ENCODE measurements at regions not wholly inside any gene's neighbourhood (a gene's known extent, or its start where the extent isn't known, plus 50 kb on each side); places are given as distances from the start of the nearest gene placed in this dataset.

DNA sequence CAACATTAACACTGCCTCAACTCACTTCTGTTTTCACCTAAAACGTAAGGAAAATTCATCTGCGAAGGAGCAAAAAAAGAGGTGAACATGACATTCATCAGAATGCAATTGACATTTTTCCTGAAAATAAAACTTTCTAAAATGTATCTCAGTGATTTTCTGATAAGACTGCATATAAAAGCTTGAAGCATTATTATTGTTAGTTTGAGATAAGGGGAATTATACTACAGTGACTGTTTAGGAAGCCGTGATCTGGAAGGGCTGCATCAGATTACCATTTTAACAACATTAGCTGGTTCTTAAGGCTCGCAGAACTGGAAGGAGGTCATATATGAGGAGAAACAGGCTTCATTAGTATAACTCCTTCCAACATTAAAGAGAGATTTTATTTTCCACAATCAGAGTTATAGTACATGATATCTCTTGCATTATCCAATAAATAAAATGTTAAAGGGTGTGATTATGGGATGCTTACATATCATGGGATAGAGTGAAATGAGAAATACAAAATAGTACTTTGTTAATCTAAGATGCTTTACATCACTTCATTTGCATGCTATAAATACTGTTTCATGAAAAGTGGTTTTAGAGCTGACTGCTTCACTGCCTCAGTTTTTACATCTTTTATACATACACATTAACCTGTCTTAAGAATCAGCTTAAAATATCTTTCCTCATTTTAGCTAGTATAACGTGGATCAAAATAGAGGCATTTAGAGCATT is 1820.1 kb upstream of the TENM3 start:
- Histone ChIP-seq H3K9me3 (replicated peaks; ENCODE audit: control insufficient read depth, low read depth, low read length) (no peaks in the 10 kb centered on the region), H3K36me3 (ENCODE audit: control insufficient read depth, insufficient read depth, low read length) (no peaks in the 10 kb centered on the region), H3K4me1 (ENCODE audit: control insufficient read depth, insufficient read depth, low read length) (no peaks in the 10 kb centered on the region), H3K27ac (ENCODE audit: low read length) (no peak overlapping the region), H3K27me3 (ENCODE audit: control insufficient read depth, insufficient read depth, low read length) (no peaks in the 10 kb centered on the region), H3K4me3 (ENCODE audit: low read length) (no peak overlapping the region)
- WGBS (ENCODE audit: insufficient coverage): no CpG with 5 or more reads among the region's 5 CpGs
- no peak for DNase-seq

DNA sequence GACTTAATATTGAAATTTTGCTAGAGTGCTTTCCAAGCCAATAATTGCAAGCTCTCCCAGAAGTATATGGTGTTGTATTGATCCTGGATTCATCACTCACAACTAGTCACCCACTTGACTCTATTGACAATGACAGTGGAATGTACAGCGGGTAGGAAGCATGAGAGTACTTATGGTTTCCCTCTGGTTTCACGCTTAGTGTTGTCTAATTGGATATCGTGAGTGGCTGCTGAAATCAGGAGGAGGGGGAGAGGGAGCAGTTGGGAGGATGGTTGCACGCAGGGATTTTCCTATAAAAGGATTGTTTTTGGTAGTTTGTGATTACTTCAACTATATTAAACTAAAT is 1819.5 kb upstream of the TENM3 start:
- no peaks in the 10 kb centered on the region for H3K9me3 ChIP-seq (replicated peaks; ENCODE audit: control insufficient read depth, low read depth, low read length)
- DNase-seq: no peak
- no peak overlapping the region for H3K4me3 ChIP-seq (ENCODE audit: low read length)
- WGBS (ENCODE audit: insufficient coverage): no CpG with 5 or more reads among the region's 4 CpGs
- H3K36me3 ChIP-seq (ENCODE audit: control insufficient read depth, insufficient read depth, low read length): no peaks in the 10 kb centered on the region
- no peaks in the 10 kb centered on the region for H3K27me3 ChIP-seq (ENCODE audit: control insufficient read depth, insufficient read depth, low read length)
- no peaks in the 10 kb centered on the region for H3K4me1 ChIP-seq (ENCODE audit: control insufficient read depth, insufficient read depth, low read length)
- no peak overlapping the region for H3K27ac ChIP-seq (ENCODE audit: low read length)

DNA sequence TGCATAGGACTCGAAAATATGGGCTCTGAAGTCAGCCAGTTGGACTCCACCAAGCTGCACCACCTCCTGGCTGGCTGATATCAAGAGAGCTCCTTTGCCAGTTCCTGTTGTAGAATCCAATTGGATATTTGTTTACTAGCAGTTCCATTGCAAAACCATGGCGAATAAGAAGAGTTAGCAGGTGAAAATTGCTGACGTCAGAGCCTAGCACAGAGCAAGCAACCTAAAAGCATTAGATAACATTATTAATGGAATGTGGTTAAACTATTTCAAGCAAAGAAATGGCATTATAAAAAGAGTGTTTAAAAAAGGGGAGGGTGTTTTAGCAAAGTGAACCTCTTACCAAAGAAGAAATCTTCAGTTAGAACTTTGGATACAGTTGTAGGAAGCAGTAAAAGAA is 1816.3 kb upstream of the TENM3 start:
- H3K27me3 ChIP-seq (ENCODE audit: control insufficient read depth, insufficient read depth, low read length): no peaks in the 10 kb centered on the region
- no peak overlapping the region for H3K27ac ChIP-seq (ENCODE audit: low read length)
- no peak for DNase-seq
- 82% methylated on average over 1 of the region's 3 CpGs for WGBS (ENCODE audit: insufficient coverage)
- H3K9me3 ChIP-seq (replicated peaks; ENCODE audit: control insufficient read depth, low read depth, low read length): no peaks in the 10 kb centered on the region
- no peak overlapping the region for H3K4me3 ChIP-seq (ENCODE audit: low read length)
- no peaks in the 10 kb centered on the region for H3K4me1 ChIP-seq (ENCODE audit: control insufficient read depth, insufficient read depth, low read length)
- no peaks in the 10 kb centered on the region for H3K36me3 ChIP-seq (ENCODE audit: control insufficient read depth, insufficient read depth, low read length)

DNA sequence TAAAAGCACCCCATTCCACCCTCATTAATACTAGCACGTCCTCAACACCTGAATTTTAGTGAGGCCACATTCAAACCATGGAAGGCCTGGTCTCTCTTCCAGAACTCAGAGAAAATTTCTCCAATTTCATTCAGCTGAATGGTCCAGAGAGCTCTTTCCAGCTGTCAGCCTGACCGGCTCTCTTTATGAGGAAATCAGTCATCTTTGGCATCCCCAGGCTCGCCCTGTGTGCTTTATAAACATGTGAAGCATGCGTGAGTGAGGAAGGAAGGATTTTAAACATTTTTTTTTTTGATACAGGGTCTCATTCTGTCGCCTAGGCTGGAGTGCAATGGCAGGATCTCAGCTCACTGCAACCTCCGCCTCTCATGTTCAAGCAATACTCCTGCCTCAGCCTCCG is 1812.9 kb upstream of the TENM3 start:
- H3K27ac ChIP-seq (ENCODE audit: low read length): no peak overlapping the region
- H3K9me3 ChIP-seq (replicated peaks; ENCODE audit: control insufficient read depth, low read depth, low read length): no peaks in the 10 kb centered on the region
- no peaks in the 10 kb centered on the region for H3K27me3 ChIP-seq (ENCODE audit: control insufficient read depth, insufficient read depth, low read length)
- no peak for DNase-seq
- no peak overlapping the region for H3K4me3 ChIP-seq (ENCODE audit: low read length)
- H3K36me3 ChIP-seq (ENCODE audit: control insufficient read depth, insufficient read depth, low read length): no peaks in the 10 kb centered on the region
- WGBS (ENCODE audit: insufficient coverage): 65% methylated on average over 3 of the region's 7 CpGs
- no peaks in the 10 kb centered on the region for H3K4me1 ChIP-seq (ENCODE audit: control insufficient read depth, insufficient read depth, low read length)

DNA sequence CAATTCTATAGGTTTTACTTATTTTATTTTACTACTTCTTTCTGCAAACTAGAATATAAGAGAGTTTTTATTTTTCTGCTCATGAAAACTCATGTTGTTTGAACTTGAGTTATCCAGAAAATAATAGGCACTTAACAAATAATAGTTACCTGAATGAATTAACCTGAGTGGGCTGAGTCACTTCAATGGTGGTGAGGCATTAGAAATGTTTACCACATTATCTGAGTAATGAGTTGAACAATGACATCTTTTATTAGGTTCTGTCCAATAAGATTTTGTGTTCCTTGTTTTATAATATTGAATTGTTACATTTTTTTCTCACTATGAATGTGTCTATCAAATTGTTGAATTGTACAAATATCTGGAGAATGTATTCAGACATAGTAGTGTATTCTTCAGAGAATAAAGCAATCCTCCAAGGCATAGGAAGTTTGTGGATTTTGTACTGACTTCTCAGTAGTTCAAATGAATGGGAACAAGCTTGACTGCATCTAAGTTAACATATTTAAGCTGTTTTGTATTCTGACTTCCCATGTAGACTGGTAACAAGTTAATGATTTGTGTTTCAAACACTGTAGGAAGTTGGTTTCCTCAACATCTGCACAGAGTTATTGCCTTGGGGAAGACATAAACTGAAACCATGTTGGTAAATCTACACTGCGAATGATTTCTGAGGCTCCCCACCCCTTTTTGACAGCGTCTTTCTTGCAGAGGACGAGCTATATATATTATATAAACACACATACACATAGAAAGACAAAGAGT is 1808.9 kb upstream of the TENM3 start:
- WGBS (ENCODE audit: insufficient coverage): no CpG with 5 or more reads among the region's 3 CpGs
- no peak overlapping the region for H3K4me3 ChIP-seq (ENCODE audit: low read length)
- H3K9me3 ChIP-seq (replicated peaks; ENCODE audit: control insufficient read depth, low read depth, low read length): no peaks in the 10 kb centered on the region
- no peak overlapping the region for H3K27ac ChIP-seq (ENCODE audit: low read length)
- H3K36me3 ChIP-seq (ENCODE audit: control insufficient read depth, insufficient read depth, low read length): no peaks in the 10 kb centered on the region
- H3K27me3 ChIP-seq (ENCODE audit: control insufficient read depth, insufficient read depth, low read length): no peaks in the 10 kb centered on the region
- DNase-seq: peak; percentile 5
- H3K4me1 ChIP-seq (ENCODE audit: control insufficient read depth, insufficient read depth, low read length): no peaks in the 10 kb centered on the region

DNA sequence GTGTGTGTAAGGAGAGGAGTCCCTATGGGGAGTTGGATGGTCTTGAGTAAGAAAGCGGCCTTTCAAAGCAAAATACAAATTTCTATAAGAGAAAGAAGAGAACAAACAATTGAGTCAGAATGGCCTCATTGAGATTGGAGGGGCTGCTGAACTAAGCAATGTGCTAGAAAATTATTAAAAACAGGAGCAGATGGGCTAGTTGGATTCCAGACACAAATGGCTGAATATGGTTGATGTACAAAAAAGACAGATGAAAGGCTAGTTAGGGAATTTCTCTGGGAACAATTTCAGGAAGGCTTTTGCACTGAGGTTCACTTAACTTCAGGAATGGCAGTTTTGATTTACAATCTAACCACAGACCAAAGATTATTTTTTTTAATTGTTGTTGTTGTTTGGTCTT is 1806.8 kb upstream of the TENM3 start:
- H3K4me3 ChIP-seq (ENCODE audit: low read length): no peak overlapping the region
- H3K27ac ChIP-seq (ENCODE audit: low read length): no peak overlapping the region
- no peaks in the 10 kb centered on the region for H3K4me1 ChIP-seq (ENCODE audit: control insufficient read depth, insufficient read depth, low read length)
- WGBS (ENCODE audit: insufficient coverage): no CpG with 5 or more reads among the region's 1 CpG
- no peaks in the 10 kb centered on the region for H3K36me3 ChIP-seq (ENCODE audit: control insufficient read depth, insufficient read depth, low read length)
- no peaks in the 10 kb centered on the region for H3K27me3 ChIP-seq (ENCODE audit: control insufficient read depth, insufficient read depth, low read length)
- DNase-seq: peak; percentile 13
- no peaks in the 10 kb centered on the region for H3K9me3 ChIP-seq (replicated peaks; ENCODE audit: control insufficient read depth, low read depth, low read length)

DNA sequence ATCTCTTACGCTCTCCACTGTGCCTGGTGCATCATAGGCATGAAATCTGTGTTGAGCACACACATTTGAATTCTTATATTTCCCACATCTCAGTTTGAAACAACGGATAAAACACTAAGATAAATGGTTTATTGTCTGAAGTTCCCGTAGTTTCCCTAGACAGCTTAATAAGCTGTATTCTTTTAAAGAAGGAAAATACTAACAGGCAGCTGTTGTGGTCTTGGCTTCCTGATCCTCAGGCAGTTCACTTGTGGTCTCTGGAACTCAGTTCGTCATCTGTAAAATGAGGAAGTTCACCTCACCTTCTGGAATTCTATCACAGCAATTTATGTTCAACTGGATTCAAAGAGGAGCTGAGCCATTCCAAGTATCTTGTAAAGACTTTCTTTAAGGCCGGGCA is 1805.6 kb upstream of the TENM3 start:
- 70% methylated on average over 1 of the region's 5 CpGs for WGBS (ENCODE audit: insufficient coverage)
- no peak overlapping the region for H3K4me3 ChIP-seq (ENCODE audit: low read length)
- H3K4me1 ChIP-seq (ENCODE audit: control insufficient read depth, insufficient read depth, low read length): no peaks in the 10 kb centered on the region
- H3K27ac ChIP-seq (ENCODE audit: low read length): no peak overlapping the region
- H3K36me3 ChIP-seq (ENCODE audit: control insufficient read depth, insufficient read depth, low read length): no peaks in the 10 kb centered on the region
- no peaks in the 10 kb centered on the region for H3K9me3 ChIP-seq (replicated peaks; ENCODE audit: control insufficient read depth, low read depth, low read length)
- peak; percentile 17 for DNase-seq
- no peaks in the 10 kb centered on the region for H3K27me3 ChIP-seq (ENCODE audit: control insufficient read depth, insufficient read depth, low read length)

DNA sequence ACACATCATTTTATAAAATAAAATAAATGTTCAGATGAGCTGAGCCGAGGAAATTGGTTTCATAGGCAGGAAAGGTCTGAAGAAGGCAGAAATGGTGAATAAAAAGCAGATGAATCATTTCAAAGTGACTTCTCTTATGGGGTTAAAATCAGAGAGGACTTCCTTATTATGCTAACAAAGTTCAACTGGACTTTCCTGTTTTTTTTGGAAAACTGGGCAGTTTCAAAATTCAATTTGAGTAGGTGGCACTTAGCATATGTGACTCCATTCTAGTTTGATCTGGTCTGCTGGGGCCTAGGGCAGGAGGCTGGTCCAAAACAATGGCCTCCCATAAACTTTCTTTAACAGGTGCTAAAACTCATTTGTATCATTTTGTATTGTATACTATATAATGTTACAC is 1794.9 kb upstream of the TENM3 start:
- no peaks in the 10 kb centered on the region for H3K27me3 ChIP-seq (ENCODE audit: control insufficient read depth, insufficient read depth, low read length)
- no CpG with 5 or more reads among the region's 1 CpG for WGBS (ENCODE audit: insufficient coverage)
- H3K4me3 ChIP-seq (ENCODE audit: low read length): no peak overlapping the region
- H3K27ac ChIP-seq (ENCODE audit: low read length): no peak overlapping the region
- H3K4me1 ChIP-seq (ENCODE audit: control insufficient read depth, insufficient read depth, low read length): no peaks in the 10 kb centered on the region
- H3K36me3 ChIP-seq (ENCODE audit: control insufficient read depth, insufficient read depth, low read length): no peaks in the 10 kb centered on the region
- H3K9me3 ChIP-seq (replicated peaks; ENCODE audit: control insufficient read depth, low read depth, low read length): no peaks in the 10 kb centered on the region
- DNase-seq: no peak

DNA sequence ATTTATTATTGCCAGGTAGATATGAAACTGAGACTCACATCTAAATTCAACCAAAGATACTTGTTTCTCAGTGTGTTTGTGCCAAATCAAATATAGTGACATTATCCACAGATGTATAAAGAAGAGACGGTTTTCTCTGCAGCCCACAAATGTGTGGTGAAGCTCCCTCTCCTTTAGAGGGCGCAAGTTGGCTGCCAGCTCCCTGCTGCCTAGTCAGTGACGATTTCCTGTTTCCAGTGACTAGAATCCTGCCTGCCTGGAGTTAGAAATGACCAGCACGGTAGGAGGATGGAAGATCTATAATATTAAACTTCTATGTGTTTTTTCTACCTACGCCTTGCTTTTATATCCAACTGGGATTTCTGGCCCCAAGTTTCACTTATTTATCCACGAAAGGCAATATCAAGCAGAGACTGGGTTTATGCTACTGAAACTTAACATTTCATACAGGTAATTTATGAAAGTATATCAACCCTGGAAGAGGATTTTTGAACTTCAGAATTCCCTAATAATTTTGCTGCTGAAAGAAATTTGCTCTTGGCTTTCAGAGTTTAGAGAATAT is 1793.7 kb upstream of the TENM3 start:
- Histone ChIP-seq H3K27ac (ENCODE audit: low read length) (no peak overlapping the region), H3K36me3 (ENCODE audit: control insufficient read depth, insufficient read depth, low read length) (no peaks in the 10 kb centered on the region), H3K9me3 (replicated peaks; ENCODE audit: control insufficient read depth, low read depth, low read length) (no peaks in the 10 kb centered on the region), H3K27me3 (ENCODE audit: control insufficient read depth, insufficient read depth, low read length) (no peaks in the 10 kb centered on the region), H3K4me3 (ENCODE audit: low read length) (no peak overlapping the region), H3K4me1 (ENCODE audit: control insufficient read depth, insufficient read depth, low read length) (no peaks in the 10 kb centered on the region)
- no CpG with 5 or more reads among the region's 6 CpGs for WGBS (ENCODE audit: insufficient coverage)
- peak; percentile 43 for DNase-seq

DNA sequence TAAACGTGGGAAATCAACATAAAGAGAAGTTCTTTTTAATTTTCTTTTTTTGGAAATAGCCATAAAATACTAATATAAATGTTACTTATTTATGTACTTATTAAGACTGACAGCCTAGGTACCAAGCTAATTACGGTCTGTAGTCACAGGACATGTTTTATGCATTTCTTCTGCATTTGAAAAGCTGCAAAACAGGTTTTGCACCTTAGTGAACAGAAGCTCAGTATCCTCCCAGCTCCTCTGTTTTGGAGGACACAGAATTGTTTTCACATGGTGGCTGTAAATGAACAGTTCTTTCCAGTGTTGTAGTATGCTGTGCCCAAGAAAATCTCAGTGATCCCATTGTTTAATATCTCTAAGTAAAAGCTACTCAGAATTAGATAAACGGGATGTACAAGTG is 1788.0 kb upstream of the TENM3 start:
- H3K27me3 ChIP-seq (ENCODE audit: control insufficient read depth, insufficient read depth, low read length): no peaks in the 10 kb centered on the region
- DNase-seq: no peak
- H3K36me3 ChIP-seq (ENCODE audit: control insufficient read depth, insufficient read depth, low read length): no peaks in the 10 kb centered on the region
- WGBS (ENCODE audit: insufficient coverage): no CpG with 5 or more reads among the region's 3 CpGs
- H3K9me3 ChIP-seq (replicated peaks; ENCODE audit: control insufficient read depth, low read depth, low read length): no peaks in the 10 kb centered on the region
- H3K4me3 ChIP-seq (ENCODE audit: low read length): no peak overlapping the region
- no peaks in the 10 kb centered on the region for H3K4me1 ChIP-seq (ENCODE audit: control insufficient read depth, insufficient read depth, low read length)
- H3K27ac ChIP-seq (ENCODE audit: low read length): no peak overlapping the region

All from muscle of leg (tissue), 3 donors.